Gastrocnemius medialis (tissue), 4 donors: ENCODE measurements at regions not wholly inside any gene's neighbourhood (a gene's known extent, or its start where the extent isn't known, plus 50 kb on each side); places are given as distances from the start of the nearest gene placed in this dataset.

Experiments used
- POLR2A ChIP-seq, 2 donors: fragments of 450-650 bp; IDR thresholded peaks; one replicate each; pipeline ENCODE4 v1.6.1; 2017; ENCODE audit warnings: antibody characterized with exemption in 2 of 2, mild to moderate bottlenecking in 2 of 2, moderate library complexity in 2 of 2
- TF ChIP-seq, protein P1 (sequence below), 5 experiments: fragments of 450-650 bp in 3 of 5; fragments of 200-600 bp in 2 of 5; sonication (generic) in 2 of 5; IDR thresholded peaks in 4 of 5; conservative IDR thresholded peaks in 1 of 5; 1 replicate in 4 of 5; 2 replicates in 1 of 5; pipeline ENCODE4 v1.5.1; 2016 to 2019; ENCODE audit warnings: antibody characterized with exemption in 5 of 5, mild to moderate bottlenecking in 3 of 5, moderate library complexity in 3 of 5

DNA sequence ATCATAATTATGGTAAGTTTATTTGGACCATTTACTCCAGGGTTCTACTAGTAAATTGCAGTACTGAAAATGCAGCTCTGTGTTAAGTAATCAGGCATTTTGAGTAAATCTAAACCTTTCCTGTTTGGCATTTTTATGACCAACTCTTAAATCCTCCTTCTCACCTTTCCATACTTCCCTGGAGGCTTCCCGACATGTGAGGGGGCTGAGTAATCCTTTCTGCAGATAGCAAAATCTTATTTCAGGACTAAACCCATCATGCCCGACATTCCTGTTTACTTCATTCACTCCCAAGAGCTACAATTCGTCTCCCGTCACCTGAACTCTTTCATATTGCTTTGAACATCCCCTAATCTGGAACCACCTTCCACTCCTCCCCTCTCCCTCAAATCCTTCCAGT, 296.6 kb downstream of the IKZF2 start:
- TF ChIP-seq, protein P1, sequence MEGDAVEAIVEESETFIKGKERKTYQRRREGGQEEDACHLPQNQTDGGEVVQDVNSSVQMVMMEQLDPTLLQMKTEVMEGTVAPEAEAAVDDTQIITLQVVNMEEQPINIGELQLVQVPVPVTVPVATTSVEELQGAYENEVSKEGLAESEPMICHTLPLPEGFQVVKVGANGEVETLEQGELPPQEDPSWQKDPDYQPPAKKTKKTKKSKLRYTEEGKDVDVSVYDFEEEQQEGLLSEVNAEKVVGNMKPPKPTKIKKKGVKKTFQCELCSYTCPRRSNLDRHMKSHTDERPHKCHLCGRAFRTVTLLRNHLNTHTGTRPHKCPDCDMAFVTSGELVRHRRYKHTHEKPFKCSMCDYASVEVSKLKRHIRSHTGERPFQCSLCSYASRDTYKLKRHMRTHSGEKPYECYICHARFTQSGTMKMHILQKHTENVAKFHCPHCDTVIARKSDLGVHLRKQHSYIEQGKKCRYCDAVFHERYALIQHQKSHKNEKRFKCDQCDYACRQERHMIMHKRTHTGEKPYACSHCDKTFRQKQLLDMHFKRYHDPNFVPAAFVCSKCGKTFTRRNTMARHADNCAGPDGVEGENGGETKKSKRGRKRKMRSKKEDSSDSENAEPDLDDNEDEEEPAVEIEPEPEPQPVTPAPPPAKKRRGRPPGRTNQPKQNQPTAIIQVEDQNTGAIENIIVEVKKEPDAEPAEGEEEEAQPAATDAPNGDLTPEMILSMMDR (IDR thresholded peaks at IDR 0.05 in 4 of 5, conservative IDR thresholded peaks at IDR 0.05 in 1 of 5): no peak
- TF ChIP-seq POLR2A (IDR thresholded peaks at IDR 0.05): no peak
